GM12878 (cell line): ENCODE measurements at regions not wholly inside any gene's neighbourhood (a gene's known extent, or its start where the extent isn't known, plus 50 kb on each side); places are given as distances from the start of the nearest gene placed in this dataset.
A peak's percentile ranks its signal among the peaks of the same experiment; 100 is the strongest.

Experiments
- ATAC-seq: fragments of 200-7000 bp; cut with Tn5 transposase; 3 replicates; pipeline ENCODE4 v1.9.1; 2020; ENCODE audit warnings: mild to moderate bottlenecking, moderate library complexity
- BruUV-seq: library from RNA; stranded (reverse); fragments of 400-500 nt; replicated peaks from 2 replicates; lab custom pipeline; 2021; lab: Mats Ljungman, UMichigan
- CTCF ChIA-PET: fragments of 300-600 bp; sonication (Branson Sonifier 250); formaldehyde crosslinking; extraction: SDS; loops from one replicate; lab custom pipeline; 2021; ENCODE audit warnings: inconsistent platforms; lab: Yijun Ruan, JAX
- POLR2A ChIA-PET: fragments of 350-600 bp; formaldehyde crosslinking; extraction: SDS; loops from one replicate; lab custom pipeline; 2021; ENCODE audit warnings: inconsistent platforms; lab: Charles Lee
- RAD21 ChIA-PET: fragments of 300-600 bp; sonication (Branson Sonifier 250); formaldehyde crosslinking; loops from one replicate; lab custom pipeline; 2023; ENCODE audit warnings: antibody characterized with exemption; ENCODE audit not compliant: unreplicated experiment; lab: Charles Lee
- SMC1A ChIA-PET: fragments of 300-600 bp; sonication (Branson Sonifier 250); formaldehyde crosslinking; loops from one replicate; lab custom pipeline; 2023; ENCODE audit not compliant: unreplicated experiment, uncharacterized antibody; lab: Charles Lee
- DNase-seq: peaks from one replicate; pipeline ENCODE4 v3.0.0-alpha.2; 2011; ENCODE audit warnings: low read depth, low spot score
- FAIRE-seq: peaks from 3 replicates; lab custom pipeline; 2011; peaks lifted over from hg19 to GRCh38; lab: Jason Lieb, UNC
- H2AFZ ChIP-seq: 2 replicates; pipeline ENCODE4 v1.6.0; 2011; ENCODE audit warnings: low read depth, low read length, control low read depth; ENCODE audit not compliant: control insufficient read depth
- H3K27ac ChIP-seq: 2 replicates; pipeline ENCODE4 v1.5.1; 2011; ENCODE audit warnings: control low read depth; ENCODE audit not compliant: control insufficient read depth, insufficient read depth
- H3K27me3 ChIP-seq, 2 experiments: replicated peaks in 1 of 2; 2 replicates each; pipeline versions ENCODE4 v1.6.0 to v1.6.1; 2011; ENCODE audit warnings: low read length in 1 of 2; ENCODE audit not compliant: control insufficient read depth in 2 of 2, insufficient read depth in 2 of 2
- H3K36me3 ChIP-seq, 2 experiments: 2 replicates each; pipeline ENCODE4 v1.5.1; 2011; ENCODE audit warnings: low read length in 1 of 2; ENCODE audit not compliant: control insufficient read depth in 2 of 2, insufficient read depth in 2 of 2
- H3K4me1 ChIP-seq: 2 replicates; pipeline ENCODE4 v1.6.1; 2011; ENCODE audit warnings: mild to moderate bottlenecking, low read length, moderate library complexity, mixed read lengths; ENCODE audit not compliant: control insufficient read depth, insufficient read depth
- H3K4me2 ChIP-seq: 2 replicates; pipeline ENCODE4 v1.6.0; 2011; ENCODE audit warnings: control low read depth; ENCODE audit not compliant: control insufficient read depth, insufficient read depth
- H3K4me3 ChIP-seq: fragments of 200-600 bp; sonication (generic); 2 replicates; pipeline ENCODE4 v1.5.1; 2016
- H3K79me2 ChIP-seq: 2 replicates; pipeline ENCODE4 v1.6.0; 2011; ENCODE audit warnings: low read length; ENCODE audit not compliant: control insufficient read depth, insufficient read depth
- H3K9ac ChIP-seq: 2 replicates; pipeline ENCODE4 v1.8.0; 2011; ENCODE audit warnings: low read length, control low read depth, mixed read lengths; ENCODE audit not compliant: control insufficient read depth, insufficient read depth
- H3K9me3 ChIP-seq: replicated peaks from 3 replicates; pipeline ENCODE4 v1.5.1; 2011; ENCODE audit warnings: mild to moderate bottlenecking, low read length; ENCODE audit not compliant: control insufficient read depth, insufficient read depth
- H4K20me1 ChIP-seq: 2 replicates; pipeline ENCODE4 v1.6.0; 2011; ENCODE audit not compliant: control insufficient read depth, insufficient read depth
- in situ Hi-C: fragments of 300-500 bp; cut with MboI; formaldehyde crosslinking; loops from 9 replicates; pipeline ENCODE4 v1.14.3; 2018; ENCODE audit warnings: mixed read lengths
- intact Hi-C: fragments of 100-400 bp; cut with micrococcal nuclease; formaldehyde crosslinking; loops from one replicate; pipeline ENCODE4 v1.14.2; 2022; ENCODE audit not compliant: unreplicated experiment
- TF ChIP-seq, protein P1 (sequence below), 3 experiments: IDR thresholded peaks in 2 of 3; conservative IDR thresholded peaks in 1 of 3; 2 replicates each; pipeline ENCODE4 v1.5.1; 2011; ENCODE audit warnings: low read depth in 3 of 3, low read length in 3 of 3, mild to moderate bottlenecking in 3 of 3, control low read depth in 2 of 3, moderate library complexity in 2 of 3, inconsistent platforms in 1 of 3, mixed read lengths in 1 of 3; ENCODE audit not compliant: control insufficient read depth in 2 of 3, insufficient read depth in 1 of 3; ENCODE audit errors: extremely low read depth in 1 of 3
- TF ChIP-seq, protein P2 (sequence below): IDR thresholded peaks from 2 replicates; pipeline ENCODE4 v1.6.1; 2012; ENCODE audit warnings: mild to moderate bottlenecking, low read depth, low read length

GRCh38 chr3:132256989-132257388 is 60.2 kb upstream of the ACP3 start:
- Histone ChIP-seq H3K36me3 (no peaks in the 10 kb centered on the region), H3K79me2 (no peaks in the 10 kb centered on the region), H3K27ac (no peak overlapping the region), H3K27me3 (no peaks in the 10 kb centered on the region; a peak in 2 of 4 replicates), H3K4me3 (no peak overlapping the region), H4K20me1 (no peaks in the 10 kb centered on the region), H3K4me1 (no peaks in the 10 kb centered on the region), H3K4me2 (no peak overlapping the region), H3K9me3 (no peaks in the 10 kb centered on the region), H2AFZ (no peak overlapping the region), H3K9ac (no peak overlapping the region)
- BruUV-seq, result no TSS peak
- intact Hi-C loops, result loop anchor here (2.0 kb wide), 1 partner anchor 142 kb away; no protein-coding TSS in a partner anchor
- FAIRE-seq (no peak), ATAC-seq (no peak), DNase-seq (no peak)
- ChIA-PET POLR2A (no interaction called here), RAD21 (interaction anchor here (1.9 kb wide), 1 partner anchor 85 kb away, joined by 6 read pairs; no protein-coding TSS in a partner anchor), SMC1A (interaction anchor here (0.9 to 1.1 kb wide), 3 partner anchors 14 to 86 kb away, joined by 3 to 5 read pairs (median 3); no protein-coding TSS in a partner anchor), CTCF (interaction anchor here (0.6 to 1.3 kb wide), 4 partner anchors 10 to 86 kb away, joined by 3 to 8 read pairs (median 3); no protein-coding TSS in a partner anchor)
- TF ChIP-seq, protein P1, sequence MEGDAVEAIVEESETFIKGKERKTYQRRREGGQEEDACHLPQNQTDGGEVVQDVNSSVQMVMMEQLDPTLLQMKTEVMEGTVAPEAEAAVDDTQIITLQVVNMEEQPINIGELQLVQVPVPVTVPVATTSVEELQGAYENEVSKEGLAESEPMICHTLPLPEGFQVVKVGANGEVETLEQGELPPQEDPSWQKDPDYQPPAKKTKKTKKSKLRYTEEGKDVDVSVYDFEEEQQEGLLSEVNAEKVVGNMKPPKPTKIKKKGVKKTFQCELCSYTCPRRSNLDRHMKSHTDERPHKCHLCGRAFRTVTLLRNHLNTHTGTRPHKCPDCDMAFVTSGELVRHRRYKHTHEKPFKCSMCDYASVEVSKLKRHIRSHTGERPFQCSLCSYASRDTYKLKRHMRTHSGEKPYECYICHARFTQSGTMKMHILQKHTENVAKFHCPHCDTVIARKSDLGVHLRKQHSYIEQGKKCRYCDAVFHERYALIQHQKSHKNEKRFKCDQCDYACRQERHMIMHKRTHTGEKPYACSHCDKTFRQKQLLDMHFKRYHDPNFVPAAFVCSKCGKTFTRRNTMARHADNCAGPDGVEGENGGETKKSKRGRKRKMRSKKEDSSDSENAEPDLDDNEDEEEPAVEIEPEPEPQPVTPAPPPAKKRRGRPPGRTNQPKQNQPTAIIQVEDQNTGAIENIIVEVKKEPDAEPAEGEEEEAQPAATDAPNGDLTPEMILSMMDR (IDR thresholded peaks at IDR 0.05 in 2 of 3, conservative IDR thresholded peaks at IDR 0.05 in 1 of 3; ENCODE audit: control insufficient read depth in 2 of 3, extremely low read depth in 1 of 3, insufficient read depth in 1 of 3, low read depth in 3 of 3, low read length in 3 of 3), result 0 out of 6 replicates have a peak, but pooled peaks of 1 of the 3 experiments have one; percentile 4
- TF ChIP-seq, protein P2, sequence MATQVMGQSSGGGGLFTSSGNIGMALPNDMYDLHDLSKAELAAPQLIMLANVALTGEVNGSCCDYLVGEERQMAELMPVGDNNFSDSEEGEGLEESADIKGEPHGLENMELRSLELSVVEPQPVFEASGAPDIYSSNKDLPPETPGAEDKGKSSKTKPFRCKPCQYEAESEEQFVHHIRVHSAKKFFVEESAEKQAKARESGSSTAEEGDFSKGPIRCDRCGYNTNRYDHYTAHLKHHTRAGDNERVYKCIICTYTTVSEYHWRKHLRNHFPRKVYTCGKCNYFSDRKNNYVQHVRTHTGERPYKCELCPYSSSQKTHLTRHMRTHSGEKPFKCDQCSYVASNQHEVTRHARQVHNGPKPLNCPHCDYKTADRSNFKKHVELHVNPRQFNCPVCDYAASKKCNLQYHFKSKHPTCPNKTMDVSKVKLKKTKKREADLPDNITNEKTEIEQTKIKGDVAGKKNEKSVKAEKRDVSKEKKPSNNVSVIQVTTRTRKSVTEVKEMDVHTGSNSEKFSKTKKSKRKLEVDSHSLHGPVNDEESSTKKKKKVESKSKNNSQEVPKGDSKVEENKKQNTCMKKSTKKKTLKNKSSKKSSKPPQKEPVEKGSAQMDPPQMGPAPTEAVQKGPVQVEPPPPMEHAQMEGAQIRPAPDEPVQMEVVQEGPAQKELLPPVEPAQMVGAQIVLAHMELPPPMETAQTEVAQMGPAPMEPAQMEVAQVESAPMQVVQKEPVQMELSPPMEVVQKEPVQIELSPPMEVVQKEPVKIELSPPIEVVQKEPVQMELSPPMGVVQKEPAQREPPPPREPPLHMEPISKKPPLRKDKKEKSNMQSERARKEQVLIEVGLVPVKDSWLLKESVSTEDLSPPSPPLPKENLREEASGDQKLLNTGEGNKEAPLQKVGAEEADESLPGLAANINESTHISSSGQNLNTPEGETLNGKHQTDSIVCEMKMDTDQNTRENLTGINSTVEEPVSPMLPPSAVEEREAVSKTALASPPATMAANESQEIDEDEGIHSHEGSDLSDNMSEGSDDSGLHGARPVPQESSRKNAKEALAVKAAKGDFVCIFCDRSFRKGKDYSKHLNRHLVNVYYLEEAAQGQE, result no peak
- in situ Hi-C loops, result loop anchor here (5.0 kb wide), 2 partner anchors 90 to 145 kb away; no protein-coding TSS in a partner anchor
